ENCODE measurements at regions not wholly inside any gene's neighbourhood (a gene's known extent, or its start where the extent isn't known, plus 50 kb on each side); places are given as distances from the start of the nearest gene placed in this dataset.

DNA sequence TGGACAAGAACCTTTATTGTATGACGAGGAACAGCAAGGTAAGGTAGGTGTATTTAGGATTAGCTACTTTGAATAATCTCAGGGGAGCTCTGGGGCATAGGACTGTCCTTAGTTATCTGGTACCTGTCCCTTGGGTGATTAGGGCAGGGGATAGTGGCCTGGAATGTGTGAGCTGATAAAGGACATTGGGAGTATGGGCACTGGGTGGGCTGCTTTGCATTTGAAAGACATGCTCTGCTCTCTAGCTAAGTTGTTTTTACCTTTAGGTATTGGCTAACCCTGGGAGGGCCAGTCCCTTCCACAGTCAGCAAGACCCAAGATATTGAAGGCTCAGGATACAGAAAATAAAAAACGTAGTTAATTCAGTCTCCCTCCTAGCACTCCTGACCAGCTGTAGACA is 282.8 kb upstream of the C9orf72 start:
- no peaks in the 10 kb centered on the region for H3K9me3 Mint-ChIP-seq
- no peak overlapping the region for H3K4me3 Mint-ChIP-seq
- Histone ChIP-seq H3K27me3 (replicated peaks in 1 of 2; ENCODE audit: control insufficient read depth in 2 of 2, extremely low read depth in 1 of 2, insufficient read depth in 2 of 2, low read length in 1 of 2) (no peaks in the 10 kb centered on the region), H3K9me3 (no peaks in the 10 kb centered on the region), H3K4me3 (ENCODE audit: control insufficient read depth in 1 of 2, extremely low read depth in 1 of 2, low read length in 1 of 2) (no peak overlapping the region), H3K27ac (ENCODE audit: low read length) (no peak overlapping the region), H3K4me1 (ENCODE audit: control insufficient read depth in 1 of 2, extremely low read depth in 1 of 2, insufficient read depth in 2 of 2, low read length in 2 of 2) (no peaks in the 10 kb centered on the region), H3K36me3 (ENCODE audit: control insufficient read depth in 2 of 2, extremely low read depth in 1 of 2, insufficient read depth in 1 of 2, low read length in 1 of 2) (no peaks in the 10 kb centered on the region)
- CTCF ChIA-PET, result interaction anchor here in 1 of 2 donors (0.6 kb wide), 1 partner anchor 333 kb away, joined by 4 read pairs; no protein-coding TSS in a partner anchor
- ATAC-seq (replicated peaks in 1 of 4) (no peak), DNase-seq (no peak)
- no peaks in the 10 kb centered on the region for H3K4me1 Mint-ChIP-seq
- no peak overlapping the region for H3K27ac Mint-ChIP-seq
- POLR2A ChIA-PET, result no interaction called here
- peaks cover 0 to 3% of the 10 kb centered on the region in 2 donors for H3K27me3 Mint-ChIP-seq
- no peaks in the 10 kb centered on the region for H3K36me3 Mint-ChIP-seq
- WGBS (ENCODE audit: insufficient coverage), result 48% methylated on average over 2 of the region's 2 CpGs

DNA sequence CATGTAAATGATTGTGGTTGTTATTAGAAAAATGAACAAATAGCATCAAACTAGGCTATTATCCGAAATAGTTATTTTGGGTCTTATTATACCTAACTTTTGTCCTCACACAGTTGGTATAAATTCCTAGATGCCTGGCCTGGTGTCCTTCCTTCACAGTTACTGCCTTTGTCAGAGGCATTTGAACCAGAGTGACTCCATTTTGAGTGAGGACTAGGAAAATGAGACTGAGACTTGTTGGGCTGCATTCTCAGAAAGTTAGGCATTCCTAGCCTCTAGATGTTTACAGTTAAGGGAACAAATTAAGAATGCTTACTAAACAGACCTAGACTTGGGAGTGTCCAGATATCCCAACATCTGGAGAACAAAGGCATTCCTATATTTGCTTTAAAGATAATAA is 283.5 kb upstream of the C9orf72 start:
- Histone ChIP-seq H3K4me3 (ENCODE audit: control insufficient read depth in 1 of 2, extremely low read depth in 1 of 2, low read length in 1 of 2) (no peak overlapping the region), H3K27me3 (replicated peaks in 1 of 2; ENCODE audit: control insufficient read depth in 2 of 2, extremely low read depth in 1 of 2, insufficient read depth in 2 of 2, low read length in 1 of 2) (no peaks in the 10 kb centered on the region), H3K9me3 (no peaks in the 10 kb centered on the region), H3K4me1 (ENCODE audit: control insufficient read depth in 1 of 2, extremely low read depth in 1 of 2, insufficient read depth in 2 of 2, low read length in 2 of 2) (no peaks in the 10 kb centered on the region), H3K36me3 (ENCODE audit: control insufficient read depth in 2 of 2, extremely low read depth in 1 of 2, insufficient read depth in 1 of 2, low read length in 1 of 2) (no peaks in the 10 kb centered on the region), H3K27ac (ENCODE audit: low read length) (no peak overlapping the region)
- no CpG with 5 or more reads among the region's 1 CpG for WGBS (ENCODE audit: insufficient coverage)
- H3K9me3 Mint-ChIP-seq, result no peaks in the 10 kb centered on the region
- no peak overlapping the region for H3K27ac Mint-ChIP-seq
- CTCF ChIA-PET, result no interaction called here
- no peaks in the 10 kb centered on the region for H3K4me1 Mint-ChIP-seq
- DNase-seq (no peak), ATAC-seq (replicated peaks in 1 of 4) (no peak)
- POLR2A ChIA-PET, result no interaction called here
- no peak overlapping the region for H3K4me3 Mint-ChIP-seq
- no peaks in the 10 kb centered on the region for H3K36me3 Mint-ChIP-seq
- peaks cover 0 to 3% of the 10 kb centered on the region in 2 donors for H3K27me3 Mint-ChIP-seq

GRCh38 chr9:27861887-27862286 is 288.6 kb upstream of the C9orf72 start:
- Mint-ChIP-seq H3K36me3 (no peaks in the 10 kb centered on the region), H3K4me1 (no peaks in the 10 kb centered on the region), H3K9me3 (no peaks in the 10 kb centered on the region), H3K4me3 (no peak overlapping the region), H3K27ac (no peak overlapping the region), H3K27me3 (peaks cover 7 to 9% of the 10 kb centered on the region in 2 donors)
- no peak overlapping the region for H3K4me3 ChIP-seq (ENCODE audit: control insufficient read depth in 1 of 2, extremely low read depth in 1 of 2, low read length in 1 of 2)
- H3K27me3 ChIP-seq (replicated peaks in 1 of 2; ENCODE audit: control insufficient read depth in 2 of 2, extremely low read depth in 1 of 2, insufficient read depth in 2 of 2, low read length in 1 of 2), result peaks cover 0 to 4% of the 10 kb centered on the region in 2 experiments
- H3K27ac ChIP-seq (ENCODE audit: low read length), result no peak overlapping the region
- no peaks in the 10 kb centered on the region for H3K36me3 ChIP-seq (ENCODE audit: control insufficient read depth in 2 of 2, extremely low read depth in 1 of 2, insufficient read depth in 1 of 2, low read length in 1 of 2)
- ChIA-PET POLR2A (no interaction called here), CTCF (interaction anchor here in 1 of 2 donors (0.6 kb wide), 1 partner anchor 552 kb away, joined by 3 read pairs; no protein-coding TSS in a partner anchor)
- WGBS (ENCODE audit: insufficient coverage), result no CpG with 5 or more reads among the region's 3 CpGs
- ATAC-seq (replicated peaks in 1 of 4) (no peak), DNase-seq (no peak)
- H3K9me3 ChIP-seq, result no peaks in the 10 kb centered on the region
- H3K4me1 ChIP-seq (ENCODE audit: control insufficient read depth in 1 of 2, extremely low read depth in 1 of 2, insufficient read depth in 2 of 2, low read length in 2 of 2), result no peaks in the 10 kb centered on the region

DNA sequence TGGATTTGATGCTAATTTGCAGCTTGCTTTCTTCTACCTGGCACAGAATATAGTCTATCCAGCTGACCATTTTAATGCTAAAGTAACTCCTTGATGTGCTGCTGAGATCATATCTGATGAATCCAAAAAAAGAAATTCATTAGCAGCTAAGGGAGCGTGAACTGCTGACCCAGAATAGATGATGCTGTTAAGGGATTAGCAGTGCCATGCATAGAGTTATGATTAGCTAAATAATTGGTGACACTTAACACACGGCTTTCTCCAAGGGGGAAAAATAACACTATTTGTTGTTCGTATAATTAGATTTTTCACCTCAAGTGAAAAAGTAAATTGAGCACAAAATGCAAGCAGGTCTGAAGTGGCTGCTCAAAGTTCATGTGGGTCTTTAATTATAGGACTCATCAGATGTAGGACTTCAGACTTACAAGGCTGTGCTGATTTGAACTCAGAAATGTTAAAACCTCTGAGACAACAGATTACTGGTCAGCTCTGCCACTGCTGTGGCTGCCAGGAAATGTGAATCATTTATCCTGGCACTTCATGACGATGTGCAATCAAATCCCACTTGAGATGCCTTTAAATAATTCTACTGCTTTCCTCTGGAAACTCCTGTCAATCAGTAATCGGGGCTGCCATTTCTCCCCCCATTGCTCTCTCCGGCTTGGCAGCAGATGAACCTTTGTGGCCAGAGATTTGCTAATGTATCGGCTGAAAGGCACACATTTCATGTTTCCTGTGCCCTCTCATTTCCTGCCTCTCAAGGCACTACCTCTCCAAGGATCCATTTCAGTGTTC is 291.6 kb upstream of the C9orf72 start:
- Histone ChIP-seq H3K4me1 (ENCODE audit: control insufficient read depth in 1 of 2, extremely low read depth in 1 of 2, insufficient read depth in 2 of 2, low read length in 2 of 2) (no peaks in the 10 kb centered on the region), H3K27me3 (replicated peaks in 1 of 2; ENCODE audit: control insufficient read depth in 2 of 2, extremely low read depth in 1 of 2, insufficient read depth in 2 of 2, low read length in 1 of 2) (peaks cover 0 to 4% of the 10 kb centered on the region in 2 experiments), H3K27ac (ENCODE audit: low read length) (no peak overlapping the region), H3K4me3 (ENCODE audit: control insufficient read depth in 1 of 2, extremely low read depth in 1 of 2, low read length in 1 of 2) (no peak overlapping the region), H3K36me3 (ENCODE audit: control insufficient read depth in 2 of 2, extremely low read depth in 1 of 2, insufficient read depth in 1 of 2, low read length in 1 of 2) (no peaks in the 10 kb centered on the region), H3K9me3 (no peaks in the 10 kb centered on the region)
- ChIA-PET CTCF (no interaction called here), POLR2A (no interaction called here)
- 40% methylated on average over 6 of the region's 7 CpGs for WGBS (ENCODE audit: insufficient coverage)
- peaks cover 4 to 9% of the 10 kb centered on the region in 2 donors for H3K27me3 Mint-ChIP-seq
- no peak overlapping the region for H3K27ac Mint-ChIP-seq
- peaks cover 0 to 7% (median 0%) of the 10 kb centered on the region in 3 donors for H3K9me3 Mint-ChIP-seq
- DNase-seq, result no peak
- no peak overlapping the region for H3K4me3 Mint-ChIP-seq
- no peaks in the 10 kb centered on the region for H3K4me1 Mint-ChIP-seq
- no peak for ATAC-seq (replicated peaks in 1 of 4)
- H3K36me3 Mint-ChIP-seq, result no peaks in the 10 kb centered on the region

DNA sequence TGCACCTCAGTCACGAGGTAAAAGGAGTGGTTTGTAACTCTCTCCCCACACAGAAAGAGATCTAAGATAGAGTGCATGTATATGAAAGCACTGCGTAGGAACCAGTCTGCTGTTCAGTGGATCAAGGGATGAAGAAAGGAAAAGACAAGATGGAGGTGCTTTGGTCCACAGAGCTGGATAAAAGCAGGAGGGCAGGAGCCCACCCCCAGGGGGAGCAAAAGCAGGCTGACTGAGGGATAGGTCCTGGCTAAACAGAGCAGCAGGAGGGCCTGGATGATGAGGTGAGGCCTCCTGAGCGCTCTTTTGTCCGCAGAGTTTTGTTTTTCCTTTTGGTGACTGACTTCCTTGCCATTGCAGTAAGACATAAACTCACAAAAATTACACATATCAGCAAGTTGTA is 293.5 kb upstream of the C9orf72 start:
- Mint-ChIP-seq H3K36me3 (no peaks in the 10 kb centered on the region), H3K4me1 (no peaks in the 10 kb centered on the region), H3K9me3 (peaks cover 0 to 7% (median 0%) of the 10 kb centered on the region in 3 donors), H3K27me3 (peaks cover 4 to 9% of the 10 kb centered on the region in 2 donors), H3K27ac (no peak overlapping the region), H3K4me3 (no peak overlapping the region)
- DNase-seq (no peak), ATAC-seq (replicated peaks in 1 of 4) (no peak)
- WGBS (ENCODE audit: insufficient coverage), result 100% methylated on average over 1 of the region's 4 CpGs
- POLR2A ChIA-PET, result no interaction called here
- CTCF ChIA-PET, result no interaction called here
- H3K27me3 ChIP-seq (replicated peaks in 1 of 2; ENCODE audit: control insufficient read depth in 2 of 2, extremely low read depth in 1 of 2, insufficient read depth in 2 of 2, low read length in 1 of 2), result peaks cover 0 to 4% of the 10 kb centered on the region in 2 experiments
- H3K27ac ChIP-seq (ENCODE audit: low read length), result no peak overlapping the region
- no peak overlapping the region for H3K4me3 ChIP-seq (ENCODE audit: control insufficient read depth in 1 of 2, extremely low read depth in 1 of 2, low read length in 1 of 2)
- H3K4me1 ChIP-seq (ENCODE audit: control insufficient read depth in 1 of 2, extremely low read depth in 1 of 2, insufficient read depth in 2 of 2, low read length in 2 of 2), result no peaks in the 10 kb centered on the region
- H3K9me3 ChIP-seq, result no peaks in the 10 kb centered on the region
- no peaks in the 10 kb centered on the region for H3K36me3 ChIP-seq (ENCODE audit: control insufficient read depth in 2 of 2, extremely low read depth in 1 of 2, insufficient read depth in 1 of 2, low read length in 1 of 2)

DNA sequence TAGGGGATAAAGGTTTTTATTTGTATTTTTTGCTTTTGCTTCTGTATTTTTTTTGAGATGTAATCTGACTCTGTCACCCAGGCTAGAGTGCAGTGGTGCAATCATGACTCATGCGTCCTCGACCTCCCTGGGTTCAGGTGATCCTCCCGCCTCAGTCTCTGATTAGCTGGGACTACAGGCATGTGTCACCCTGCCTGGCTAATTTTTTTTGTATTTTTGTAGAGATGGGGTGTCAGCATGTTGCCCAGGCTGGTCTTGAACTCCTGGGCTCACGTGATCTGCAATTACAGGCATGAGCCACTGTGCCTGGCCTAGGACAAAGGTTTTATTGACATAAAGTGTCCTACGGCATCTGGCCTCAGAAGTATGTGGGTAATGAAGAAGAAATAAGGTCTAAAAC is 297.1 kb upstream of the C9orf72 start:
- peaks cover 0 to 12% (median 0%) of the 10 kb centered on the region in 3 donors for H3K9me3 Mint-ChIP-seq
- no peaks in the 10 kb centered on the region for H3K4me1 ChIP-seq (ENCODE audit: control insufficient read depth in 1 of 2, extremely low read depth in 1 of 2, insufficient read depth in 2 of 2, low read length in 2 of 2)
- H3K36me3 ChIP-seq (ENCODE audit: control insufficient read depth in 2 of 2, extremely low read depth in 1 of 2, insufficient read depth in 1 of 2, low read length in 1 of 2), result no peaks in the 10 kb centered on the region
- H3K27me3 Mint-ChIP-seq, result peaks cover under 1 to 6% of the 10 kb centered on the region in 2 donors
- no peak overlapping the region for H3K27ac ChIP-seq (ENCODE audit: low read length)
- no peak overlapping the region for H3K4me3 ChIP-seq (ENCODE audit: control insufficient read depth in 1 of 2, extremely low read depth in 1 of 2, low read length in 1 of 2)
- no peaks in the 10 kb centered on the region for H3K36me3 Mint-ChIP-seq
- H3K27me3 ChIP-seq (replicated peaks in 1 of 2; ENCODE audit: control insufficient read depth in 2 of 2, extremely low read depth in 1 of 2, insufficient read depth in 2 of 2, low read length in 1 of 2), result no peaks in the 10 kb centered on the region
- H3K27ac Mint-ChIP-seq, result no peak overlapping the region
- CTCF ChIA-PET, result no interaction called here
- POLR2A ChIA-PET, result interaction anchor here (0.7 kb wide), 2 partner anchors 20 to 499 kb away, joined by 5 read pairs; no protein-coding TSS in a partner anchor
- DNase-seq (no peak), ATAC-seq (replicated peaks in 1 of 4) (no peak)
- no peaks in the 10 kb centered on the region for H3K4me1 Mint-ChIP-seq
- no peak overlapping the region for H3K4me3 Mint-ChIP-seq
- no peaks in the 10 kb centered on the region for H3K9me3 ChIP-seq
- 87% methylated on average over 3 of the region's 5 CpGs for WGBS (ENCODE audit: insufficient coverage)

All from T-cell (primary cell).